ENCODE measurements at regions not wholly inside any gene's neighbourhood (a gene's known extent, or its start where the extent isn't known, plus 50 kb on each side); places are given as distances from the start of the nearest gene placed in this dataset.
A peak's percentile ranks its signal among the peaks of the same experiment; 100 is the strongest.
"Not testable (repeated sequence)": the region's sequence is repeated elsewhere in the genome, so short reads cannot be mapped to it uniquely, and the experiment has no call there.

DNA sequence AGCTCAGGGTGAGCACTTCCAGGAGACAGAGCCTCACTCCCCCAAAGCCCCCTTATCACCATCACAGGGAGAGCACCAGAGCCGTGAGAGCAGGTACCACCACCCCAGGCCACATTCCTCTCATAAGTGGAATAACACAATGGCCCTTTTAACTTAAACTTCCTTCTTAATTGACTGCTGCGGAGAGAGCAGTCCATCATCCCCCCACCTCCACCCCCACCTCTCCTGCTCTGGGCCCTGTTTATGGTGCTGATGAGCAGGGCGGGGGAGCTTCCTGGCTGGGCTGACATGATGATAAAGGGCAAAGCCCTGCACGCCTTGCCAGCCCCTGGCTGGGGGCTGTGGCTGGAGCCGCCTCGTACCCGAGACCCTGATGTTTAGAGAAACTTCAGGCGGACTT is 81.4 kb upstream of the PODXL start:
- Histone ChIP-seq H3K27ac (no peak overlapping the region), H3K4me3 (no peak overlapping the region), H3K9me3 (no peaks in the 10 kb centered on the region), H3K27me3 (no peaks in the 10 kb centered on the region), H3K4me1 (no peaks in the 10 kb centered on the region), H3K36me3 (no peaks in the 10 kb centered on the region)
- no peak for ATAC-seq
- 71% methylated on average over 6 of the region's 8 CpGs for WGBS (ENCODE audit: insufficient coverage, low coverage, low lambda C conversion rate, missing lambda C conversion rate)
- intact Hi-C loops (cut with DNase I), result no loop called here
- DNase-seq, result no peak
- no peak for TF ChIP-seq POLR2A (IDR thresholded peaks at IDR 0.05)
- TF ChIP-seq, protein P1, sequence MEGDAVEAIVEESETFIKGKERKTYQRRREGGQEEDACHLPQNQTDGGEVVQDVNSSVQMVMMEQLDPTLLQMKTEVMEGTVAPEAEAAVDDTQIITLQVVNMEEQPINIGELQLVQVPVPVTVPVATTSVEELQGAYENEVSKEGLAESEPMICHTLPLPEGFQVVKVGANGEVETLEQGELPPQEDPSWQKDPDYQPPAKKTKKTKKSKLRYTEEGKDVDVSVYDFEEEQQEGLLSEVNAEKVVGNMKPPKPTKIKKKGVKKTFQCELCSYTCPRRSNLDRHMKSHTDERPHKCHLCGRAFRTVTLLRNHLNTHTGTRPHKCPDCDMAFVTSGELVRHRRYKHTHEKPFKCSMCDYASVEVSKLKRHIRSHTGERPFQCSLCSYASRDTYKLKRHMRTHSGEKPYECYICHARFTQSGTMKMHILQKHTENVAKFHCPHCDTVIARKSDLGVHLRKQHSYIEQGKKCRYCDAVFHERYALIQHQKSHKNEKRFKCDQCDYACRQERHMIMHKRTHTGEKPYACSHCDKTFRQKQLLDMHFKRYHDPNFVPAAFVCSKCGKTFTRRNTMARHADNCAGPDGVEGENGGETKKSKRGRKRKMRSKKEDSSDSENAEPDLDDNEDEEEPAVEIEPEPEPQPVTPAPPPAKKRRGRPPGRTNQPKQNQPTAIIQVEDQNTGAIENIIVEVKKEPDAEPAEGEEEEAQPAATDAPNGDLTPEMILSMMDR (IDR thresholded peaks at IDR 0.05), result no peak

DNA sequence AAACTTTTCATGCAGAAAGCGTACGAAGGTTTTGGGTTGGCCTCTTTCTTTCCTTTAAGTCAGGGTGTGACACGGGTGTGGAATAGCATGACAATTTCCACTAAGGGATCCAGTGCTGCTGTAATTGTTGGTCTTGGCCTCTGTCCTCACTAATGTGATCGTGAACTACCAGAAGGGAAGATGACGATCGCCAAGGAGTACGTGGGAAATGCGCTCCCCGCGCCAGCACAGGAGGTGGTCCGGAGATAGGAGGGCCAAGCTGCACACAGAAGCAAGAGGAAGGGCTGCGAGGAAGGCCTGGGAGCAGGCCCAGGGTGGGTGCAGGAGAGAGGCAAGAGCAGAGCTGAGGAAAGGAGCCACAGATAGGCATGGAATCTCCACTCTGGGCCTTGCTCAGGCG is 79.7 kb upstream of the PODXL start:
- ATAC-seq (no peak), DNase-seq (no peak)
- no peak overlapping the region for H3K27ac ChIP-seq
- no peaks in the 10 kb centered on the region for H3K4me1 ChIP-seq
- TF ChIP-seq POLR2A (IDR thresholded peaks at IDR 0.05), result no peak
- TF ChIP-seq, protein P1 (IDR thresholded peaks at IDR 0.05), result no peak
- intact Hi-C loops (cut with DNase I), result no loop called here
- H3K36me3 ChIP-seq, result no peaks in the 10 kb centered on the region
- WGBS (ENCODE audit: insufficient coverage, low coverage, low lambda C conversion rate, missing lambda C conversion rate), result 78% methylated on average over 11 of the region's 13 CpGs
- H3K9me3 ChIP-seq, result no peaks in the 10 kb centered on the region
- H3K27me3 ChIP-seq, result no peaks in the 10 kb centered on the region
- H3K4me3 ChIP-seq, result no peak overlapping the region

DNA sequence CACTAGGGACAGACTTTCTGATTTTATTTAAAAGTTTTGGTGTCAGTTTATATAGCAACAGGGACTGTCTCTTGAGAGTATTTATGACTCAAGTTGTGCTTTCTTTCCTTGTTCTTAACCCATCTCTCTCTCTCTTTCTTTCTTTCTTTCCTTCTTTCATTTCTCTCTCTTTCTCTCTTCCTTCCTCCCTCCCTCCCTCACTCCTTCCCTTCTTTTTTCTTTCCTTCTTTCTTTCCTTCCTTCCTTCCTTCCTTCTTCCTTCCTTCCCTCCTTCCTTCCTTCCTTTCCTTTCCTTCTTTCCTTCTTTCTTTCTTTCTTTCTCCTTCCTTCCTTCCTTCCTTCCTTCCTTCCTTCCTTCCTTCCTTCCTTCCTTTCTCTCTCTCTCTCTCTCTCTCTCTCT is 77.8 kb upstream of the PODXL start:
- DNase-seq; H3K9me3 ChIP-seq; intact Hi-C loops (cut with DNase I); H3K4me1 ChIP-seq; H3K27ac ChIP-seq; H3K27me3 ChIP-seq; H3K4me3 ChIP-seq; ATAC-seq; H3K36me3 ChIP-seq: not testable (repeated sequence)

DNA sequence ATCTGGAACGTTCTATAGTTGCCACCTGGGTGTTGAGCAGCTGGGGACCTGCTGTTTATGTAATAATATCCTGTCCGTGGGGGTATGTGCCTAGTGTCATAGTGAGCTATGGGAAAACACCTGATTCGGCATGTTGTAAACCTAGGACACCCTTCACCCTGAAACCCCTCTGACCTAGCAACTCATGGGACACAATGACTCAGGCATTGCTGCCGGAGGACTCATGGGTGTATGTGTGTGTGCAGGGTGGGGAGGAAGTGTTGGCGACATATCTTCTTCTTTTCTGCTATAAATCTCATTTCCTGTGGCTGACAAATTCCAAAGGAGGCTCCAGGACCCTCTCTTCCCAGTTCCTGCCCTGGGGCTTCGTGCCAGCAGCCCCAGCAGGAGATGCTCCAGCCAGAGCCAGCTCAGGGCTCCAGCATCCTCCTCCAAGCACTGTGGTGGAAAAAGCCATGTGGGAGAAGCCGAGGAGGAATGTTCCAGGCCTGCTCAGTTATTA is 77.0 kb upstream of the PODXL start:
- no peak overlapping the region for H3K27ac ChIP-seq

DNA sequence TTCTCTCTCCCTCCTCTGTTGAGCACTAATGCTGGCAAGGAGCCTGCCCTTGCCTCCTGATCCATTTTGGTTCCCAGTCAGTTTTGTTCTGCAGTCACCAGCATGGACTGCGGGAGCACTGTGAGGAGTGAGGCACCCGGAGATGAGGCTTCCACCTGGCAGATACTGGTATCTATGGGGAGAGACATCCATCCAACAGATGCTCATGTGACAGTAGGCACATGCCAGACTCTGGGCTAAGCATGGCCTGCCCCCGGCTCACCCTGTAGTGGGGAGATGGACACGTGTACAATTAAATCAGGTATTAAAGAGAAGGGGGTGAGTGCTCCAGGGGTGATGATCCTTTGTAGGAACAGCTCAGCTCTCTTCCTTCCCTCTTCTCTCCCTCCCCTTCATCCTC is 74.0 kb upstream of the PODXL start:
- Histone ChIP-seq H3K4me1 (no peaks in the 10 kb centered on the region), H3K36me3 (no peaks in the 10 kb centered on the region), H3K4me3 (no peak overlapping the region), H3K27ac (no peak overlapping the region), H3K9me3 (no peaks in the 10 kb centered on the region), H3K27me3 (no peaks in the 10 kb centered on the region)
- no CpG with 5 or more reads among the region's 4 CpGs for WGBS (ENCODE audit: insufficient coverage, low coverage, low lambda C conversion rate, missing lambda C conversion rate)
- no peak for TF ChIP-seq POLR2A (IDR thresholded peaks at IDR 0.05)
- TF ChIP-seq, protein P1 (IDR thresholded peaks at IDR 0.05), result no peak
- intact Hi-C loops (cut with DNase I), result no loop called here
- no peak for ATAC-seq
- DNase-seq, result no peak

More for the DNA sequence above, 77.0 kb upstream of the PODXL start:
- ATAC-seq (peak in 3 of 4 donors; percentile 35 to 47 (median 42)), DNase-seq (no peak)
- Histone ChIP-seq H3K4me3 (no peak overlapping the region), H3K27me3 (no peaks in the 10 kb centered on the region), H3K36me3 (no peaks in the 10 kb centered on the region), H3K9me3 (no peaks in the 10 kb centered on the region), H3K4me1 (no peaks in the 10 kb centered on the region)
- intact Hi-C loops (cut with DNase I), result no loop called here
- TF ChIP-seq POLR2A (IDR thresholded peaks at IDR 0.05), result no peak
- TF ChIP-seq, protein P1 (IDR thresholded peaks at IDR 0.05), result no peak
- 35% methylated on average over 3 of the region's 7 CpGs for WGBS (ENCODE audit: insufficient coverage, low coverage, low lambda C conversion rate, missing lambda C conversion rate)

All from right lobe of liver (tissue), 6 donors.